Ishikawa (cell line): ENCODE measurements at regions not wholly inside any gene's neighbourhood (a gene's known extent, or its start where the extent isn't known, plus 50 kb on each side); places are given as distances from the start of the nearest gene placed in this dataset.

Experiments used
- CEBPB ChIP-seq: IDR thresholded peaks from 2 replicates; pipeline ENCODE4 v1.6.1; 2012
- CREB1 ChIP-seq: IDR thresholded peaks from 2 replicates; pipeline ENCODE4 v1.6.1; 2012; ENCODE audit warnings: low read depth
- EP300 ChIP-seq: IDR thresholded peaks from 2 replicates; pipeline ENCODE4 v1.6.1; 2012; ENCODE audit warnings: borderline replicate concordance
- FOXM1 ChIP-seq: IDR thresholded peaks from 2 replicates; pipeline ENCODE4 v1.6.1; 2012; ENCODE audit warnings: low read depth, borderline replicate concordance
- MAX ChIP-seq: IDR thresholded peaks from 2 replicates; pipeline ENCODE4 v1.6.1; 2012
- REST ChIP-seq: IDR thresholded peaks from 2 replicates; pipeline ENCODE4 v1.6.1; 2012; ENCODE audit warnings: low read depth, mild to moderate bottlenecking
- TEAD4 ChIP-seq: IDR thresholded peaks from 2 replicates; pipeline ENCODE4 v1.6.1; 2012
- YY1 ChIP-seq: IDR thresholded peaks from 2 replicates; pipeline ENCODE4 v1.6.1; 2012; ENCODE audit warnings: low read depth

DNA sequence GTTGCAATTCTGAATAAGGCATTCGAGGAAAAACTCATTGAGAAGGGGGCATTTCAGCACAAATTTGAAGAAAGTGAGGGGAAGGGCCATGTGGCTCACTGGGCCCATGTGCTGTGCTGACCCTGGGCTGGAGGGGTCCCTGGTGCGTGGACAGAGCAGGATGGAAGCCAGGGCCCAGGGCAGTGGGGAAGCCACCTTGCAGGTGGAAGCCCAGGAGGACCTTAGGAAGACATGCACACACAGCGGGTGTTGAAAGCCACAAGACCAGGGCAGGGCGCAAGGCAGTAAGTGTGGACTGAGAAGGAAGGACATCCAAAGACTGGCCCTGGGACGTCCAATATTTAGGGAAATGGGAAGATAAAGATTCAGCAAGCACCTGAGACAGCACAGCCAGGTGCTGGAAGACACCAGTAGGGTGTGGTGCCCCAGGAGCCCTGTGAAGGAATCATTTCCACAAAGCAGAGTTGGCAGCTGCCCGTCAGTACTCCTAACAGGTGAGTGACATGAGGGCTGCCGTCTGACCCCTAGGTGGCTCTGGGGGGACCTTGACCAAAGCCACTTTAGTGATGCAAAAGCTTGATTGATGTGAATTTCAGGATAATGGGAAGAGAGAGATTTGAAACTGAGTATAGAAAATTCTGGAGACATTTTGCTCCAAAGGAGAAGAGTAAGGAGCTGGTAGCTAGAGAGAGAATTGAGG, 254.4 kb upstream of the EXOC2 start:
- TF ChIP-seq MAX: no peak
- no peak for TF ChIP-seq CREB1
- no peak for TF ChIP-seq CEBPB
- no peak for TF ChIP-seq REST
- no peak for TF ChIP-seq EP300
- TF ChIP-seq YY1: no peak
- no peak for TF ChIP-seq FOXM1
- no peak for TF ChIP-seq TEAD4
